RWPE2 (cell line): ENCODE measurements at regions not wholly inside any gene's neighbourhood (a gene's known extent, or its start where the extent isn't known, plus 50 kb on each side); places are given as distances from the start of the nearest gene placed in this dataset.

ENCODE experiments used
- ATAC-seq: fragments of 200-7000 bp; cut with Tn5 transposase; 3 replicates; pipeline ENCODE4 v1.9.1; 2021; ENCODE audit warnings: low read depth
- DNase-seq: peaks from one replicate; pipeline ENCODE4 v3.0.0-alpha.2; 2020; ENCODE audit warnings: low spot score
- H3K27ac ChIP-seq: fragments of 450-650 bp; 2 replicates; pipeline ENCODE4 v1.5.1; 2017; ENCODE audit warnings: mild to moderate bottlenecking; ENCODE audit not compliant: poor library complexity, severe bottlenecking
- H3K27me3 ChIP-seq: fragments of 250-450 bp; sonication (Bioruptor Pico); 2 replicates; pipeline ENCODE4 v1.5.1; 2021; ENCODE audit warnings: mild to moderate bottlenecking, moderate library complexity; ENCODE audit not compliant: insufficient read depth, poor library complexity, severe bottlenecking
- H3K36me3 ChIP-seq: fragments of 250-450 bp; sonication (Bioruptor Pico); 2 replicates; pipeline ENCODE4 v1.5.1; 2020; ENCODE audit warnings: low read depth, mild to moderate bottlenecking, moderate library complexity
- H3K4me1 ChIP-seq: fragments of 250-450 bp; sonication (Bioruptor Pico); 2 replicates; pipeline ENCODE4 v1.5.1; 2021; ENCODE audit warnings: mild to moderate bottlenecking, moderate library complexity; ENCODE audit not compliant: insufficient read depth, poor library complexity, severe bottlenecking
- H3K4me3 ChIP-seq: fragments of 250-450 bp; sonication (Bioruptor Pico); 2 replicates; pipeline ENCODE4 v1.5.1; 2021; ENCODE audit warnings: mild to moderate bottlenecking, moderate library complexity; ENCODE audit not compliant: severe bottlenecking
- H3K9me3 ChIP-seq: fragments of 250-450 bp; sonication (Bioruptor Pico); 2 replicates; pipeline ENCODE4 v1.5.1; 2021; ENCODE audit warnings: mild to moderate bottlenecking, moderate library complexity; ENCODE audit not compliant: severe bottlenecking
- TF ChIP-seq, protein P1 (sequence below): fragments of 450-650 bp; IDR thresholded peaks from one replicate; pipeline ENCODE4 v1.5.1; 2017; ENCODE audit warnings: mild to moderate bottlenecking, moderate library complexity; ENCODE audit not compliant: poor library complexity, severe bottlenecking

DNA sequence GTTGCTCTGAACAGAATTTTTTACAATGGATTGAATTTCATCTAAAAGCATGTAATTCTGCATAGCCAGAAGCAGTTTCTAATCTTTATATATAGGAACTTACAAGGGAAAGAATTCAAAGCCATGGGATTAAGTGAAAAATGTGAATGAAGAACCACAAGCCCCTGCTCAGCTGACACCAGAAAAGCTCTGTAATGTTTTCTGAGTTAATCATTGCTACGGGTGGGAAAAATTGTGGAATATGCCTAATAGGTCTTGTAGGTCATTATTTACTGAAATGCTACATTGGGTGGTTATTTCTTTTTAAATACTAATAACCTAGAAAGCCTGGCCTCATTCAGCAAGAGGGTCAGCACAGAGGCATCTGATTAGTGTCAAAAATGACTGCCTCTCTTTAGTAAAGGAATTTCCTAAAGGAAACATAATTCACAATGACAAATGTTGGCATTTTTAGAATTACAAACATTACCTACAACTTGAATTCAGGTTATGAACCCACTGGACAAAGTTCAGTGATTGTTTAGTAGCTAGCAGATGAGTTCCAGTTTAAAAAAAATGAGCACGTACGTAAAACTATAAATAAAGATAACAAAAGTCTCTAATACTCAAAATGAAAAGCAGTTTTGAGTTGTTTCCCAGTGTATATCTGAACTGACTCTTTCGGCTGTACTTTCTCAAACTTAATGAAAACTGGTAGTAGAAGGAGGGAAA is 75.3 kb downstream of the BMP4 start:
- DNase-seq (no peak), ATAC-seq (peak; percentile 41; the same call in 2 of the 3 replicates)
- H3K4me1 ChIP-seq = no peaks in the 10 kb centered on the region
- no peaks in the 10 kb centered on the region for H3K27me3 ChIP-seq
- no peak overlapping the region for H3K27ac ChIP-seq
- TF ChIP-seq, protein P1, sequence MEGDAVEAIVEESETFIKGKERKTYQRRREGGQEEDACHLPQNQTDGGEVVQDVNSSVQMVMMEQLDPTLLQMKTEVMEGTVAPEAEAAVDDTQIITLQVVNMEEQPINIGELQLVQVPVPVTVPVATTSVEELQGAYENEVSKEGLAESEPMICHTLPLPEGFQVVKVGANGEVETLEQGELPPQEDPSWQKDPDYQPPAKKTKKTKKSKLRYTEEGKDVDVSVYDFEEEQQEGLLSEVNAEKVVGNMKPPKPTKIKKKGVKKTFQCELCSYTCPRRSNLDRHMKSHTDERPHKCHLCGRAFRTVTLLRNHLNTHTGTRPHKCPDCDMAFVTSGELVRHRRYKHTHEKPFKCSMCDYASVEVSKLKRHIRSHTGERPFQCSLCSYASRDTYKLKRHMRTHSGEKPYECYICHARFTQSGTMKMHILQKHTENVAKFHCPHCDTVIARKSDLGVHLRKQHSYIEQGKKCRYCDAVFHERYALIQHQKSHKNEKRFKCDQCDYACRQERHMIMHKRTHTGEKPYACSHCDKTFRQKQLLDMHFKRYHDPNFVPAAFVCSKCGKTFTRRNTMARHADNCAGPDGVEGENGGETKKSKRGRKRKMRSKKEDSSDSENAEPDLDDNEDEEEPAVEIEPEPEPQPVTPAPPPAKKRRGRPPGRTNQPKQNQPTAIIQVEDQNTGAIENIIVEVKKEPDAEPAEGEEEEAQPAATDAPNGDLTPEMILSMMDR = no peak
- no peak overlapping the region for H3K4me3 ChIP-seq
- H3K9me3 ChIP-seq = no peaks in the 10 kb centered on the region
- no peaks in the 10 kb centered on the region for H3K36me3 ChIP-seq

DNA sequence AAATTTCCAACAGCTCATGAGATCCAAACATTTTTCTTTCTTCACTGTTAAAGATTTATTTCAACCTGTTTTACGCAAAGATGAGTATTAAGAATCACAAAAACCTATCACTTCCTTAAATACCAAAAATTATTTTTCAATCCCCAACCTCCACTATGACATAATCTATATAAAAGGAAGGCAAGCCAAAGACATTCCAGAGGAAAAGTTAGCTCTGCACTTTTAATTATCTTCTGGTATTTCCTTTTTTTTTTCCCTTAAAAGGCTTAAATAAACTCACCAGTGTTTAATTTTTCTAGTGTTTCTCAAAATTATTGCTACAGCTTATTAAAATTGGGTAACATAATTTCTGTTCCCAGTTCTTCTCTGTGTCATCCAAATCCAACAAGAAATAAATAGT is 75.9 kb downstream of the BMP4 start:
- Histone ChIP-seq H3K27me3 (no peaks in the 10 kb centered on the region), H3K9me3 (no peaks in the 10 kb centered on the region), H3K4me3 (no peak overlapping the region), H3K36me3 (no peaks in the 10 kb centered on the region), H3K27ac (no peak overlapping the region), H3K4me1 (no peaks in the 10 kb centered on the region)
- TF ChIP-seq, protein P1 = no peak
- ATAC-seq (no peak), DNase-seq (no peak)

DNA sequence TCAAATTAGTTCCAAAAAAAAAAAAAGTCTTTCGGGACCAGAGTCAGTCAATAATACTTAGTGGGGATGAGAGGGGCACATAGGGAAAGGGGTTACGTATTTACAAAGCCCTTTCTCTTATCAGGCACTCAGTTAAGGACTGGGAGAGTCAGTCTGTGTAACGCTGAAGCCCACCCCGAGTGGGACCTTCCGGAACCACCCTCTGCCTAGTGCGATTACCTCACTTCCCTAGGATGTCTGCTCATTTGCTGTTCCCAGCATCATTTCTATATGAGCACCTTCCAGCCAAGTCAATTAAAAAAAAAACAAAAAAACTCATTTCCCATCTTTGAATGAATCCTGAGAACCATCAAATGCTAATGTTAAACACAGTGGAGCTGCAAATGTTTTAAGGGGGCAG is 76.9 kb downstream of the BMP4 start:
- no peaks in the 10 kb centered on the region for H3K9me3 ChIP-seq
- no peak overlapping the region for H3K4me3 ChIP-seq
- TF ChIP-seq, protein P1 = no peak
- no peaks in the 10 kb centered on the region for H3K27me3 ChIP-seq
- no peak overlapping the region for H3K27ac ChIP-seq
- DNase-seq (no peak), ATAC-seq (no peak)
- H3K4me1 ChIP-seq = no peaks in the 10 kb centered on the region
- H3K36me3 ChIP-seq = no peaks in the 10 kb centered on the region

DNA sequence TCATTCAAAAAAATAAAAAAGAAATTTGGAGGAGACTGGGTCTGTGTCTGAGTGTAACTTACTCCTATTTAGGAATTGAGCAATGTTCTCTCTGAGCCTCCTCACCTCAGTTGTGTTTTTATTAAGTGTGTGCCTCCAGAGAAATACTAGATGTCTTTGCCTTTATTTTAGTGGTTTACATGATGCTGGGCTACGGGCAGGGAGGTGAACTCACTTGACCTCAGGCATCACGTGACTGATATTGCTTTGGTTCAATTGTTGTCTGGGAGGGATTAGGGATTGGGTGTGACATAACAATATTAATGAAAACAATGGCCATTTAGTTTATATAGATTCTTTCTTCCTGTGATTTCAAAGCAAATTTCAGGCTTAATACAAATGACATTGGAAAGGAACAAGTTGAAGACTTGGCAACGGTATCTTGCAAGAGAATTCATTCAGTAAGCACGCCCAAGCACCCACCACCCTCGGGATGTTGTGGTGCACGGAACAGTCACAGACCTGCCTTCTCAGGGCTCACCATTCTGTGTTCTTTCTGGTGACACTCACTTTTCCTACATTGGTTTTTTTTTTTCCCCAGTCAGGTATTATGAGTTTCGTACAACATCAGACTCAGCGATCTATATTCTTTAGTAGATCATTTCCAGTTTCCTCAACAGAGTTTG is 77.5 kb downstream of the BMP4 start:
- TF ChIP-seq, protein P1 = no peak
- ATAC-seq = no peak
- H3K27me3 ChIP-seq = no peaks in the 10 kb centered on the region
- H3K9me3 ChIP-seq = no peaks in the 10 kb centered on the region
- H3K4me1 ChIP-seq = no peaks in the 10 kb centered on the region
- H3K4me3 ChIP-seq = no peak overlapping the region
- H3K27ac ChIP-seq = no peak overlapping the region
- DNase-seq = no peak
- no peaks in the 10 kb centered on the region for H3K36me3 ChIP-seq
